ENCODE measurements at regions not wholly inside any gene's neighbourhood (a gene's known extent, or its start where the extent isn't known, plus 50 kb on each side); places are given as distances from the start of the nearest gene placed in this dataset.

GRCh38 chr1:22359427-22359826 is 92.2 kb upstream of the ZBTB40 start:
- H3K27ac ChIP-seq (ENCODE audit: low read depth, low read length): no peak overlapping the region
- no peaks in the 10 kb centered on the region for H3K36me3 ChIP-seq (ENCODE audit: insufficient read depth, low read length)
- DNase-seq (ENCODE audit: insufficient read length, low spot score, missing footprints): no peak
- H4K20me1 ChIP-seq (ENCODE audit: insufficient read depth, low read length): no peaks in the 10 kb centered on the region
- no peak overlapping the region for H2AFZ ChIP-seq (ENCODE audit: low read length)
- peaks cover 26% of the 10 kb centered on the region for H3K27me3 ChIP-seq (ENCODE audit: insufficient read depth, low read length)
- no peak overlapping the region for H3K4me3 ChIP-seq (ENCODE audit: insufficient read depth, low read length)
- no peaks in the 10 kb centered on the region for H3K9me3 ChIP-seq (ENCODE audit: low read depth, low read length)
- TF ChIP-seq, protein P1, sequence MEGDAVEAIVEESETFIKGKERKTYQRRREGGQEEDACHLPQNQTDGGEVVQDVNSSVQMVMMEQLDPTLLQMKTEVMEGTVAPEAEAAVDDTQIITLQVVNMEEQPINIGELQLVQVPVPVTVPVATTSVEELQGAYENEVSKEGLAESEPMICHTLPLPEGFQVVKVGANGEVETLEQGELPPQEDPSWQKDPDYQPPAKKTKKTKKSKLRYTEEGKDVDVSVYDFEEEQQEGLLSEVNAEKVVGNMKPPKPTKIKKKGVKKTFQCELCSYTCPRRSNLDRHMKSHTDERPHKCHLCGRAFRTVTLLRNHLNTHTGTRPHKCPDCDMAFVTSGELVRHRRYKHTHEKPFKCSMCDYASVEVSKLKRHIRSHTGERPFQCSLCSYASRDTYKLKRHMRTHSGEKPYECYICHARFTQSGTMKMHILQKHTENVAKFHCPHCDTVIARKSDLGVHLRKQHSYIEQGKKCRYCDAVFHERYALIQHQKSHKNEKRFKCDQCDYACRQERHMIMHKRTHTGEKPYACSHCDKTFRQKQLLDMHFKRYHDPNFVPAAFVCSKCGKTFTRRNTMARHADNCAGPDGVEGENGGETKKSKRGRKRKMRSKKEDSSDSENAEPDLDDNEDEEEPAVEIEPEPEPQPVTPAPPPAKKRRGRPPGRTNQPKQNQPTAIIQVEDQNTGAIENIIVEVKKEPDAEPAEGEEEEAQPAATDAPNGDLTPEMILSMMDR (IDR thresholded peaks at IDR 0.05; ENCODE audit: extremely low read depth, low read depth, low read length): no peak
- no peak overlapping the region for H3K4me2 ChIP-seq (ENCODE audit: insufficient read depth, low read length)
- H3K79me2 ChIP-seq (ENCODE audit: insufficient read depth, low read length): no peaks in the 10 kb centered on the region
- no peaks in the 10 kb centered on the region for H3K4me1 ChIP-seq (ENCODE audit: insufficient read depth, low read length)

DNA sequence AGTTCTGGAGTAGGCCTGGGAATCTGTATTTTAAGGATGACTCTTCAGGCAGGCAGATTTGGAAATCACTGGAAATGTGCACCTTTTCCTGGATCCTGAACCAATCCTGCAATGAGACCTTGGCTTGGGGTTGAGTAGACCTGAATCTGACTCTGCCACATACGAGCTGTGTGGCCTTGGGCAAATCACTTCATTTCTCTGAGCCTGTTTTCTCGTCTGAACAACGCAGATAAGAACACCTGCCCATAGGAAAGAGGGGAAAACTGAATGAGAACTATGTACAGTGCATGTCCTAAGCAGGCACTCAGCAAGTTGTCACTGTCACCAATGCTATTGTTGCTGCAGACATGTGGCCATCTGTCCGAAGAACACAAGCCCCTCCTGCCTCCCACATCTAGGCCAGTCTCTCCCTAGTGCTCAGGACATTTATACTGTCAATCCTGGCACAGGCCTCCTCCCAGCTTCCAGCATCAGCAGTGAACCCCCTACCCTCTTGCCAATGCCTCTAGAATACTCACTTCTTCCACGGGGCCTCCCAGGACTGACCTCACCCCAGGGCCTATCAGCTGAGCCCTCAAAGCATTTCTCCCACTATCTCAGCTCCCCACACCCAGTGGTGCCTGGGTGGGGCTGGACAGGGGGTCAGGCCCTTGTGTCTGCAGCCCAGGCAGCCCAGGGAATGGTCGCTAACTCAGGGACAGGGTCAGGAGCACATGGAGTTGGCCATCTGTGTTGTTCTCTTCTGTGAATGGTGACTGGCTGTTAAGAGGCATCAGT is 88.8 kb upstream of the ZBTB40 start:
- no peaks in the 10 kb centered on the region for H3K9me3 ChIP-seq (ENCODE audit: low read depth, low read length)
- peaks cover 26% of the 10 kb centered on the region for H3K27me3 ChIP-seq (ENCODE audit: insufficient read depth, low read length)
- DNase-seq (ENCODE audit: insufficient read length, low spot score, missing footprints): peak; percentile 14
- TF ChIP-seq, protein P1 (IDR thresholded peaks at IDR 0.05; ENCODE audit: extremely low read depth, low read depth, low read length): no peak
- no peak overlapping the region for H2AFZ ChIP-seq (ENCODE audit: low read length)
- H3K79me2 ChIP-seq (ENCODE audit: insufficient read depth, low read length): no peaks in the 10 kb centered on the region
- no peaks in the 10 kb centered on the region for H3K36me3 ChIP-seq (ENCODE audit: insufficient read depth, low read length)
- H3K4me1 ChIP-seq (ENCODE audit: insufficient read depth, low read length): no peaks in the 10 kb centered on the region
- H4K20me1 ChIP-seq (ENCODE audit: insufficient read depth, low read length): no peaks in the 10 kb centered on the region
- H3K4me2 ChIP-seq (ENCODE audit: insufficient read depth, low read length): no peak overlapping the region
- H3K27ac ChIP-seq (ENCODE audit: low read depth, low read length): no peak overlapping the region
- H3K4me3 ChIP-seq (ENCODE audit: insufficient read depth, low read length): no peak overlapping the region

DNA sequence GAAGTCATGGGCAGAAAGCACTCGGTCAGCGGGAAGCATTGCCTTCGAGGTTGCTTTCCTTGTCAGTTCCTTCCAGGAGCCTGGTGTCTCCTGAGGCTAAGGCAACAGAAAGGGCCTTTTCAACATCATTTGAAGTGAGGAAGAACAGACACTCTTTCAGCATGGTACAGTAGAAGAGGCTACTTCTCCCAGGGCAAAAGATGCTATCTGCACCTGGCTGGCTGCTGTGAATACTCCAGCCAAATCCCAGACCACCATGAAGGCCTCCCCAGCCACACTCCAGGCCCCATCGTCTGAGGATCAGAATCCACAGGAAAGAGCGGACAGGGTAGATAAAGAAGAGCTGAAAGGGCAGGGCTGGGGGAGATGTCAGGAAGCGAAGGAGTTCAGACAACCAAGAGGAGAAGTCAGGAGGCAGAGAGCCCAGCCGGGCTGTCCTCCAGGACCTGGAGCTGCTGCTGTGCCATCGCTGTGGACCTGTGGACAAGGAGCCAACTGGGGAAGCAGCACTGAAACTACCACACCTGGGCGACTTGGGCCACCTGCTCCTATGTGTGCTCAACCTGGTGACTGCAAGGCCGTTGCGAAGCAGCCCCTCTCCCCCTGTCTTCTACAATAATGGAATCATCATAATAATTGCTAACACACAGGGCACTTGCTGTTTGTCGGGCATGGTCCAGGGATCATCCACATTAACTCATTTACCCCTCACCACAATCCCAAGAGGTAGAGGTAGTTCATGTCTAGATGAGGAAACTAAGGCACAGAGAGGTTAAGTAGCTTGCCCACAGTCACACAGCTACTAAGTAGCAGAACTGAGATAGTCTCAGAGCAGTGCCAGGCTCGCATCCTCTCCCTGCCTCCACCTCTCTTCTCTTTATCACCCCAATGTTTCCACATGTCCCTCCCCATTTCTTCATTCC is 88.0 kb upstream of the ZBTB40 start:
- no peak overlapping the region for H3K4me2 ChIP-seq (ENCODE audit: insufficient read depth, low read length)
- no peaks in the 10 kb centered on the region for H3K36me3 ChIP-seq (ENCODE audit: insufficient read depth, low read length)
- TF ChIP-seq, protein P1 (IDR thresholded peaks at IDR 0.05; ENCODE audit: extremely low read depth, low read depth, low read length): no peak
- DNase-seq (ENCODE audit: insufficient read length, low spot score, missing footprints): peak; percentile 25
- H3K27ac ChIP-seq (ENCODE audit: low read depth, low read length): no peak overlapping the region
- no peaks in the 10 kb centered on the region for H3K79me2 ChIP-seq (ENCODE audit: insufficient read depth, low read length)
- no peaks in the 10 kb centered on the region for H4K20me1 ChIP-seq (ENCODE audit: insufficient read depth, low read length)
- no peak overlapping the region for H3K4me3 ChIP-seq (ENCODE audit: insufficient read depth, low read length)
- H2AFZ ChIP-seq (ENCODE audit: low read length): no peak overlapping the region
- H3K4me1 ChIP-seq (ENCODE audit: insufficient read depth, low read length): no peaks in the 10 kb centered on the region
- H3K9me3 ChIP-seq (ENCODE audit: low read depth, low read length): no peaks in the 10 kb centered on the region
- H3K27me3 ChIP-seq (ENCODE audit: insufficient read depth, low read length): peaks cover 24% of the 10 kb centered on the region

DNA sequence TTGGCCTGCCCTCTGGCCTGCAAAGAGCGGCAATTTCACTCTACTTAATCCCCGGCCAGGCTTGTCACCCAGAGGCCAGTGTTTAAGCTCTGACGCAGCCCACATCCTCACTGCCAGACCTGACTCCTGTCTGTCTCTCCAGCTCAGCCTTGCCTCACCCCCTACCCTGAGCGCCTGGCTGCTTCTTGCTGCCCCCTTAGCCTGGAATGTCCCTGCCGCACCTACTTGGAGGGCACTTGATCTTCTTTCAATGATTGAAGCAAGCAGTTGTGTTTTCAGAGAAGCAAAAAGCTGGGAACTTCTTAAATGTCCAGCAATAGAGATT is 87.4 kb upstream of the ZBTB40 start:
- Histone ChIP-seq H3K36me3 (ENCODE audit: insufficient read depth, low read length) (no peaks in the 10 kb centered on the region), H3K4me3 (ENCODE audit: insufficient read depth, low read length) (no peak overlapping the region), H3K27ac (ENCODE audit: low read depth, low read length) (no peak overlapping the region), H3K79me2 (ENCODE audit: insufficient read depth, low read length) (no peaks in the 10 kb centered on the region), H3K27me3 (ENCODE audit: insufficient read depth, low read length) (peaks cover 28% of the 10 kb centered on the region), H3K4me1 (ENCODE audit: insufficient read depth, low read length) (no peaks in the 10 kb centered on the region), H3K4me2 (ENCODE audit: insufficient read depth, low read length) (no peak overlapping the region), H3K9me3 (ENCODE audit: low read depth, low read length) (no peaks in the 10 kb centered on the region), H4K20me1 (ENCODE audit: insufficient read depth, low read length) (no peaks in the 10 kb centered on the region), H2AFZ (ENCODE audit: low read length) (no peak overlapping the region)
- TF ChIP-seq, protein P1 (IDR thresholded peaks at IDR 0.05; ENCODE audit: extremely low read depth, low read depth, low read length): no peak
- DNase-seq (ENCODE audit: insufficient read length, low spot score, missing footprints): no peak

Data from osteoblast (primary cell).